WTC11 (cell line): ENCODE measurements at regions not wholly inside any gene's neighbourhood (a gene's known extent, or its start where the extent isn't known, plus 50 kb on each side); places are given as distances from the start of the nearest gene placed in this dataset.

Experiments used
- ATAC-seq: fragments of 200-7000 bp; cut with Tn5 transposase; 2 replicates; pipeline ENCODE4 v1.10.0; 2021; ENCODE audit warnings: mild to moderate bottlenecking, moderate library complexity
- CTCF ChIA-PET: fragments of 300-600 bp; sonication (Branson Sonifier 250); formaldehyde crosslinking; loops from one replicate; lab custom pipeline; 2021; ENCODE audit warnings: antibody characterized with exemption; lab: Charles Lee
- POLR2A ChIA-PET: fragments of 350-600 bp; sonication (Branson Sonifier 250); formaldehyde crosslinking; loops from one replicate; lab custom pipeline; 2021; ENCODE audit warnings: antibody characterized with exemption; lab: Charles Lee
- DNase-seq: peaks from one replicate; pipeline ENCODE4 v3.0.0; 2021; ENCODE audit warnings: low spot score
- H3K27ac Mint-ChIP-seq: 2 replicates; pipeline ENCODE4 v1.8.0; 2021; ENCODE audit warnings: mixed read lengths
- H3K27me3 Mint-ChIP-seq: 2 replicates; pipeline ENCODE4 v1.8.0; 2021; ENCODE audit warnings: low read depth, mild to moderate bottlenecking, moderate library complexity, mixed read lengths
- H3K36me3 Mint-ChIP-seq: 2 replicates; pipeline ENCODE4 v1.8.0; 2021; ENCODE audit warnings: mixed read lengths
- H3K4me1 Mint-ChIP-seq: 2 replicates; pipeline ENCODE4 v1.8.0; 2022; ENCODE audit warnings: mixed read lengths
- H3K4me3 Mint-ChIP-seq: 2 replicates; pipeline ENCODE4 v1.8.0; 2021; ENCODE audit warnings: mild to moderate bottlenecking, moderate library complexity, mixed read lengths
- H3K9me3 Mint-ChIP-seq: 2 replicates; pipeline ENCODE4 v1.8.0; 2021; ENCODE audit warnings: mixed read lengths
- AR ChIP-seq: fragments of 250-450 bp; sonication (Bioruptor Pico); IDR thresholded peaks from 2 replicates; pipeline ENCODE4 v1.9.0; 2021; ENCODE audit warnings: mild to moderate bottlenecking
- CBFB ChIP-seq: sonication (generic); formaldehyde crosslinking; IDR thresholded peaks from 2 replicates; pipeline ENCODE4 v1.8.1; 2022; ENCODE audit warnings: mild to moderate bottlenecking, low read depth, missing genetic modification reagents
- CREM ChIP-seq: sonication (generic); formaldehyde crosslinking; IDR thresholded peaks from 2 replicates; pipeline ENCODE4 v1.8.1; 2022; ENCODE audit warnings: mild to moderate bottlenecking, missing genetic modification reagents, moderate library complexity
- E2F1 ChIP-seq: sonication (generic); formaldehyde crosslinking; IDR thresholded peaks from 2 replicates; pipeline ENCODE4 v1.8.0; 2022; ENCODE audit warnings: mild to moderate bottlenecking, missing genetic modification reagents
- ESRRA ChIP-seq: sonication (generic); formaldehyde crosslinking; IDR thresholded peaks from 2 replicates; pipeline ENCODE4 v1.8.1; 2022; ENCODE audit warnings: mild to moderate bottlenecking, missing genetic modification reagents, borderline replicate concordance
- FOXJ3 ChIP-seq: sonication (generic); formaldehyde crosslinking; IDR thresholded peaks from 2 replicates; pipeline ENCODE4 v1.9.0; 2021; ENCODE audit warnings: missing genetic modification reagents, mild to moderate bottlenecking, borderline replicate concordance
- FOXK1 ChIP-seq: sonication (generic); formaldehyde crosslinking; IDR thresholded peaks from 2 replicates; pipeline ENCODE4 v1.8.0; 2022; ENCODE audit warnings: mild to moderate bottlenecking, moderate library complexity, missing genetic modification reagents
- FOXP1 ChIP-seq: sonication (generic); formaldehyde crosslinking; IDR thresholded peaks from 2 replicates; pipeline ENCODE4 v1.8.0; 2022; ENCODE audit warnings: missing genetic modification reagents, mild to moderate bottlenecking, moderate library complexity, borderline replicate concordance
- GTF2I ChIP-seq: fragments of 250-450 bp; sonication (Bioruptor Pico); conservative IDR thresholded peaks from 2 replicates; pipeline ENCODE4 v1.4.0; 2021; ENCODE audit warnings: mild to moderate bottlenecking
- HMGXB4 ChIP-seq: sonication (generic); formaldehyde crosslinking; IDR thresholded peaks from 2 replicates; pipeline ENCODE4 v1.8.1; 2023; ENCODE audit warnings: mild to moderate bottlenecking, moderate library complexity, missing genetic modification reagents
- IRF2 ChIP-seq: sonication (generic); formaldehyde crosslinking; IDR thresholded peaks from 2 replicates; pipeline ENCODE4 v1.8.0; 2022; ENCODE audit warnings: low read depth, missing genetic modification reagents, borderline replicate concordance
- MAX ChIP-seq: sonication (generic); formaldehyde crosslinking; IDR thresholded peaks from 2 replicates; pipeline ENCODE4 v1.8.0; 2022; ENCODE audit warnings: mild to moderate bottlenecking, missing genetic modification reagents
- OVOL2 ChIP-seq: fragments of 250-450 bp; sonication (Bioruptor Pico); IDR thresholded peaks from 2 replicates; pipeline ENCODE4 v1.9.0; 2021; ENCODE audit warnings: mild to moderate bottlenecking, borderline replicate concordance
- PREB ChIP-seq: sonication (generic); formaldehyde crosslinking; IDR thresholded peaks from 2 replicates; pipeline ENCODE4 v1.8.1; 2022; ENCODE audit warnings: mild to moderate bottlenecking, missing genetic modification reagents, moderate library complexity, borderline replicate concordance
- RELA ChIP-seq: sonication (generic); formaldehyde crosslinking; IDR thresholded peaks from 2 replicates; pipeline ENCODE4 v1.8.1; 2022; ENCODE audit warnings: missing genetic modification reagents, mild to moderate bottlenecking, borderline replicate concordance
- TCF7 ChIP-seq: sonication (generic); formaldehyde crosslinking; IDR thresholded peaks from 2 replicates; pipeline ENCODE4 v1.8.0; 2022; ENCODE audit warnings: mild to moderate bottlenecking, low read depth, missing genetic modification reagents, moderate library complexity
- TEAD4 ChIP-seq: sonication (generic); formaldehyde crosslinking; IDR thresholded peaks from 2 replicates; pipeline ENCODE4 v1.8.0; 2022; ENCODE audit warnings: mild to moderate bottlenecking, missing genetic modification reagents
- ZNF138 ChIP-seq: sonication (generic); formaldehyde crosslinking; conservative IDR thresholded peaks from 2 replicates; pipeline ENCODE4 v1.8.1; 2022; ENCODE audit warnings: mild to moderate bottlenecking, moderate library complexity, missing genetic modification reagents
- ZNF219 ChIP-seq: sonication (generic); formaldehyde crosslinking; IDR thresholded peaks from 2 replicates; pipeline ENCODE4 v1.8.0; 2023; ENCODE audit warnings: missing genetic modification reagents, mild to moderate bottlenecking, borderline replicate concordance
- ZNF317 ChIP-seq: sonication (generic); formaldehyde crosslinking; IDR thresholded peaks from 2 replicates; pipeline ENCODE4 v1.8.1; 2023; ENCODE audit warnings: low read depth, mild to moderate bottlenecking, moderate library complexity, missing genetic modification reagents, borderline replicate concordance
- TF ChIP-seq, protein P1 (sequence below): sonication (generic); formaldehyde crosslinking; IDR thresholded peaks from 2 replicates; pipeline ENCODE4 v1.8.1; 2023; ENCODE audit warnings: mild to moderate bottlenecking, missing genetic modification reagents, moderate library complexity
- TF ChIP-seq, protein P2 (sequence below): sonication (generic); formaldehyde crosslinking; IDR thresholded peaks from 2 replicates; pipeline ENCODE4 v1.8.0; 2023; ENCODE audit warnings: missing genetic modification reagents, mild to moderate bottlenecking, borderline replicate concordance

- POLR2A ChIA-PET: no interaction called here
- DNase-seq (no peak), ATAC-seq (no peak)
- peaks cover 18% of the 10 kb centered on the region for H3K36me3 Mint-ChIP-seq
- H3K27me3 Mint-ChIP-seq: peaks cover 34% of the 10 kb centered on the region
- no peak for TF ChIP-seq FOXP1 (CRISPR knock-in tag)
- no peak for TF ChIP-seq GTF2I (CRISPR knock-in tag)
- no peak for TF ChIP-seq FOXK1 (CRISPR knock-in tag)
- TF ChIP-seq ESRRA: no peak
- TF ChIP-seq ZNF317 (CRISPR knock-in tag): no peak
- no peak for TF ChIP-seq CBFB (CRISPR knock-in tag)
- TF ChIP-seq TEAD4 (CRISPR knock-in tag): no peak
- TF ChIP-seq HMGXB4 (CRISPR knock-in tag): no peak
- no peak for TF ChIP-seq IRF2 (CRISPR knock-in tag)
- TF ChIP-seq FOXJ3: no peak
- TF ChIP-seq OVOL2 (CRISPR knock-in tag): no peak
- TF ChIP-seq RELA (CRISPR knock-in tag): no peak
- no peak for TF ChIP-seq E2F1
- no peak for TF ChIP-seq ZNF219 (CRISPR knock-in tag)
- TF ChIP-seq, protein P1, sequence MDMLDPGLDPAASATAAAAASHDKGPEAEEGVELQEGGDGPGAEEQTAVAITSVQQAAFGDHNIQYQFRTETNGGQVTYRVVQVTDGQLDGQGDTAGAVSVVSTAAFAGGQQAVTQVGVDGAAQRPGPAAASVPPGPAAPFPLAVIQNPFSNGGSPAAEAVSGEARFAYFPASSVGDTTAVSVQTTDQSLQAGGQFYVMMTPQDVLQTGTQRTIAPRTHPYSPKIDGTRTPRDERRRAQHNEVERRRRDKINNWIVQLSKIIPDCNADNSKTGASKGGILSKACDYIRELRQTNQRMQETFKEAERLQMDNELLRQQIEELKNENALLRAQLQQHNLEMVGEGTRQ (CRISPR knock-in tag): no peak
- no peak for TF ChIP-seq TCF7
- no peak for TF ChIP-seq AR
- no peak for TF ChIP-seq PREB
- H3K9me3 Mint-ChIP-seq: peaks cover 25% of the 10 kb centered on the region
- H3K4me1 Mint-ChIP-seq: peaks cover 15% of the 10 kb centered on the region
- H3K4me3 Mint-ChIP-seq: no peak overlapping the region
- CTCF ChIA-PET: interaction anchor here (2.6 to 2.9 kb wide), 2 partner anchors 13 to 31 kb away, joined by 7 to 14 read pairs; no protein-coding TSS in a partner anchor
- H3K27ac Mint-ChIP-seq: no peak overlapping the region
These were observed 305.0 kb downstream of the BUD13 start for GRCh38 chr11:116467823-116468222.

GRCh38 chr11:116466801-116467200 lies 306.0 kb downstream of the BUD13 start:
- ATAC-seq (no peak), DNase-seq (no peak)
- peaks cover 24% of the 10 kb centered on the region for H3K27me3 Mint-ChIP-seq
- peaks cover 8% of the 10 kb centered on the region for H3K36me3 Mint-ChIP-seq
- ChIA-PET POLR2A (no interaction called here), CTCF (interaction anchor here (2.6 to 2.9 kb wide), 2 partner anchors 12 to 32 kb away, joined by 7 to 14 read pairs; no protein-coding TSS in a partner anchor)
- H3K4me1 Mint-ChIP-seq: peaks cover 16% of the 10 kb centered on the region
- no peak overlapping the region for H3K4me3 Mint-ChIP-seq
- peaks cover 15% of the 10 kb centered on the region for H3K9me3 Mint-ChIP-seq
- no peak overlapping the region for H3K27ac Mint-ChIP-seq
- TF ChIP-seq TEAD4 (CRISPR knock-in tag): no peak
- TF ChIP-seq, protein P2, sequence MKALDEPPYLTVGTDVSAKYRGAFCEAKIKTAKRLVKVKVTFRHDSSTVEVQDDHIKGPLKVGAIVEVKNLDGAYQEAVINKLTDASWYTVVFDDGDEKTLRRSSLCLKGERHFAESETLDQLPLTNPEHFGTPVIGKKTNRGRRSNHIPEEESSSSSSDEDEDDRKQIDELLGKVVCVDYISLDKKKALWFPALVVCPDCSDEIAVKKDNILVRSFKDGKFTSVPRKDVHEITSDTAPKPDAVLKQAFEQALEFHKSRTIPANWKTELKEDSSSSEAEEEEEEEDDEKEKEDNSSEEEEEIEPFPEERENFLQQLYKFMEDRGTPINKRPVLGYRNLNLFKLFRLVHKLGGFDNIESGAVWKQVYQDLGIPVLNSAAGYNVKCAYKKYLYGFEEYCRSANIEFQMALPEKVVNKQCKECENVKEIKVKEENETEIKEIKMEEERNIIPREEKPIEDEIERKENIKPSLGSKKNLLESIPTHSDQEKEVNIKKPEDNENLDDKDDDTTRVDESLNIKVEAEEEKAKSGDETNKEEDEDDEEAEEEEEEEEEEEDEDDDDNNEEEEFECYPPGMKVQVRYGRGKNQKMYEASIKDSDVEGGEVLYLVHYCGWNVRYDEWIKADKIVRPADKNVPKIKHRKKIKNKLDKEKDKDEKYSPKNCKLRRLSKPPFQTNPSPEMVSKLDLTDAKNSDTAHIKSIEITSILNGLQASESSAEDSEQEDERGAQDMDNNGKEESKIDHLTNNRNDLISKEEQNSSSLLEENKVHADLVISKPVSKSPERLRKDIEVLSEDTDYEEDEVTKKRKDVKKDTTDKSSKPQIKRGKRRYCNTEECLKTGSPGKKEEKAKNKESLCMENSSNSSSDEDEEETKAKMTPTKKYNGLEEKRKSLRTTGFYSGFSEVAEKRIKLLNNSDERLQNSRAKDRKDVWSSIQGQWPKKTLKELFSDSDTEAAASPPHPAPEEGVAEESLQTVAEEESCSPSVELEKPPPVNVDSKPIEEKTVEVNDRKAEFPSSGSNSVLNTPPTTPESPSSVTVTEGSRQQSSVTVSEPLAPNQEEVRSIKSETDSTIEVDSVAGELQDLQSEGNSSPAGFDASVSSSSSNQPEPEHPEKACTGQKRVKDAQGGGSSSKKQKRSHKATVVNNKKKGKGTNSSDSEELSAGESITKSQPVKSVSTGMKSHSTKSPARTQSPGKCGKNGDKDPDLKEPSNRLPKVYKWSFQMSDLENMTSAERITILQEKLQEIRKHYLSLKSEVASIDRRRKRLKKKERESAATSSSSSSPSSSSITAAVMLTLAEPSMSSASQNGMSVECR (CRISPR knock-in tag): no peak
- no peak for TF ChIP-seq FOXK1 (CRISPR knock-in tag)
- no peak for TF ChIP-seq ZNF138 (CRISPR knock-in tag)
- TF ChIP-seq ESRRA: no peak
- no peak for TF ChIP-seq CREM (CRISPR knock-in tag)
- no peak for TF ChIP-seq PREB
- TF ChIP-seq MAX: no peak
